Liver (tissue), 8 donors: ENCODE measurements at regions not wholly inside any gene's neighbourhood (a gene's known extent, or its start where the extent isn't known, plus 50 kb on each side); places are given as distances from the start of the nearest gene placed in this dataset.

Experiments
- DNase-seq: peaks from one replicate; pipeline ENCODE4 v3.0.0-alpha.2; 2017; ENCODE audit warnings: low spot score
- H3K27ac ChIP-seq, 2 donors: one replicate each; pipeline ENCODE4 v1.7.0; 2013; ENCODE audit warnings: inconsistent platforms in 2 of 2, low read length in 2 of 2, control low read depth in 1 of 2, low read depth in 1 of 2, mild to moderate bottlenecking in 1 of 2
- H3K27me3 ChIP-seq, 4 donors: one replicate each; pipeline versions ENCODE4 v1.6.1 to v1.7.0; 2013; ENCODE audit warnings: low read length in 3 of 4, inconsistent platforms in 1 of 4, mild to moderate bottlenecking in 1 of 4, moderate library complexity in 1 of 4; ENCODE audit not compliant: control insufficient read depth in 4 of 4, insufficient read depth in 4 of 4
- H3K36me3 ChIP-seq, 4 donors: one replicate each; pipeline versions ENCODE4 v1.6.1 to v1.7.0; 2013; ENCODE audit warnings: low read length in 3 of 4, mild to moderate bottlenecking in 3 of 4, low read depth in 1 of 4, moderate library complexity in 1 of 4; ENCODE audit not compliant: control insufficient read depth in 4 of 4, insufficient read depth in 3 of 4
- H3K4me1 ChIP-seq, 4 donors: one replicate each; pipeline versions ENCODE4 v1.6.1 to v1.7.0; 2013; ENCODE audit warnings: low read length in 3 of 4, mild to moderate bottlenecking in 3 of 4, moderate library complexity in 1 of 4; ENCODE audit not compliant: control insufficient read depth in 4 of 4, insufficient read depth in 4 of 4
- H3K4me3 ChIP-seq, 3 donors: one replicate each; pipeline versions ENCODE4 v1.6.1 to v1.7.0; 2013; ENCODE audit warnings: low read length in 3 of 3, control low read depth in 1 of 3, low read depth in 1 of 3, mild to moderate bottlenecking in 1 of 3
- H3K9ac ChIP-seq, 2 donors: one replicate each; pipeline ENCODE4 v1.7.0; 2013; ENCODE audit warnings: low read length in 2 of 2, mild to moderate bottlenecking in 2 of 2, moderate library complexity in 2 of 2, control low read depth in 1 of 2, low read depth in 1 of 2
- H3K9me3 ChIP-seq, 4 donors: one replicate each; pipeline versions ENCODE4 v1.6.1 to v1.7.0; 2013; ENCODE audit warnings: low read length in 3 of 4; ENCODE audit not compliant: control insufficient read depth in 4 of 4
- EGR1 ChIP-seq, 2 donors: IDR thresholded peaks; 2 replicates each; pipeline ENCODE4 v1.6.1; 2016 to 2018; ENCODE audit warnings: antibody characterized with exemption in 2 of 2, low read depth in 2 of 2
- FOXA1 ChIP-seq: IDR thresholded peaks from 2 replicates; pipeline ENCODE4 v1.6.1; 2016; ENCODE audit warnings: antibody characterized with exemption
- FOXA2 ChIP-seq: IDR thresholded peaks from 2 replicates; pipeline ENCODE4 v1.6.1; 2016; ENCODE audit warnings: antibody characterized with exemption
- GABPA ChIP-seq, 2 donors: IDR thresholded peaks in 1 of 2; conservative IDR thresholded peaks in 1 of 2; 2 replicates each; pipeline ENCODE4 v1.6.1; 2016; ENCODE audit warnings: antibody characterized with exemption in 2 of 2, mild to moderate bottlenecking in 1 of 2, moderate library complexity in 1 of 2
- HNF4A ChIP-seq, 2 donors: conservative IDR thresholded peaks; 2 replicates each; pipeline ENCODE4 v1.6.1; 2016; ENCODE audit warnings: antibody characterized with exemption in 2 of 2, mild to moderate bottlenecking in 2 of 2
- HNF4G ChIP-seq: IDR thresholded peaks from 2 replicates; pipeline ENCODE4 v1.6.1; 2016; ENCODE audit warnings: antibody characterized with exemption
- JUND ChIP-seq, 2 donors: IDR thresholded peaks; 2 replicates each; pipeline ENCODE4 v1.6.1; 2016; ENCODE audit warnings: antibody characterized with exemption in 2 of 2
- NR2F2 ChIP-seq: IDR thresholded peaks from 2 replicates; pipeline ENCODE4 v1.6.1; 2016; ENCODE audit warnings: antibody characterized with exemption
- RAD21 ChIP-seq, 2 donors: IDR thresholded peaks; 2 replicates each; pipeline ENCODE4 v1.6.1; 2016; ENCODE audit warnings: antibody characterized with exemption in 2 of 2, mild to moderate bottlenecking in 2 of 2
- RXRA ChIP-seq, 2 donors: IDR thresholded peaks; 2 replicates each; pipeline ENCODE4 v1.6.1; 2017 to 2018; ENCODE audit warnings: antibody characterized with exemption in 2 of 2, mild to moderate bottlenecking in 1 of 2
- SP1 ChIP-seq: IDR thresholded peaks from 2 replicates; pipeline ENCODE4 v1.6.1; 2018; ENCODE audit warnings: antibody characterized with exemption, mild to moderate bottlenecking
- TAF1 ChIP-seq: conservative IDR thresholded peaks from 2 replicates; pipeline ENCODE4 v1.6.1; 2016; ENCODE audit warnings: antibody characterized with exemption, mild to moderate bottlenecking
- YY1 ChIP-seq: IDR thresholded peaks from 2 replicates; pipeline ENCODE4 v1.6.1; 2016; ENCODE audit warnings: antibody characterized with exemption, mild to moderate bottlenecking
- WGBS: extraction: QIAGEN DNeasy Blood & Tissue Kit; methylation state at CpG from one replicate; pipeline ENCODE4 v1.1.7; 2013; 5-methylcytosine and 5-hydroxymethylcytosine counted together
- TF ChIP-seq, protein P1 (sequence below): IDR thresholded peaks from 2 replicates; pipeline ENCODE4 v1.6.1; 2016; ENCODE audit warnings: antibody characterized with exemption
- TF ChIP-seq, protein P2 (sequence below): IDR thresholded peaks from 2 replicates; pipeline ENCODE4 v1.6.1; 2016; ENCODE audit warnings: antibody characterized with exemption
- TF ChIP-seq, protein P3 (sequence below): IDR thresholded peaks from 2 replicates; pipeline ENCODE4 v1.6.1; 2016; ENCODE audit warnings: antibody characterized with exemption
- TF ChIP-seq, protein P4 (sequence below): IDR thresholded peaks from 2 replicates; pipeline ENCODE4 v1.6.1; 2016; ENCODE audit warnings: antibody characterized with exemption, mild to moderate bottlenecking
- TF ChIP-seq, protein P5 (sequence below): fragments of 150-350 bp; IDR thresholded peaks from 2 replicates; pipeline ENCODE4 v1.5.1; 2017; ENCODE audit warnings: improper control_type of control experiment, low read depth, low read length; ENCODE audit not compliant: missing input control
- donor health status: healthy.
- donor health status: healthy.
- donor health status: healthy.
- donor health status: healthy.
- donor health status: healthy.

DNA sequence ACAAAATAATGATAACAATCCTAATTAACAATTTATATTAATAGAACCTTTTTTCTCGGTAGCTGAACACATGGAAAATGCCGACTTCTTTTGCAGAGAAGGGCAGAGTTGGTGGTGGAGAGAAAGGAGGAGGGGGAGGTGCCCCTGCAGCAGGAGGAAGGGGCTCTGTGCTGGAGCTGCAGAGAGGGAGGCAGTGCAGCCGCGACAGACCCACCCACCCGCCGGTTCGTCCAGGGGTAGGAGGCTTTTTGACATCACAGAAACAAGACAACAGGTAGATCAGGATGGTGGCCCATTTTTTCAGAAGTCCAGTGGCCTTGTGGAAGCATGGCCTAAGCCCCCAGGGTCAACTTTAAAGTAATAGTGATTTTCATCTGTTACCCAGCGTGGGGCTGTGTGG, 321.1 kb upstream of the SALL3 start:
- Histone ChIP-seq H3K4me3 (no peak overlapping the region), H3K9ac (no peak overlapping the region), H3K36me3 (no peaks in the 10 kb centered on the region), H3K27ac (no peak overlapping the region), H3K4me1 (no peaks in the 10 kb centered on the region), H3K27me3 (peaks cover 0 to under 1% (median 0%) of the 10 kb centered on the region in 4 donors), H3K9me3 (peaks cover 0 to 6% (median 0%) of the 10 kb centered on the region in 4 donors)
- no peak for TF ChIP-seq GABPA (IDR thresholded peaks at IDR 0.05 in 1 of 2, conservative IDR thresholded peaks at IDR 0.05 in 1 of 2)
- no peak for TF ChIP-seq RXRA (IDR thresholded peaks at IDR 0.05)
- no peak for TF ChIP-seq HNF4G
- TF ChIP-seq, protein P1, sequence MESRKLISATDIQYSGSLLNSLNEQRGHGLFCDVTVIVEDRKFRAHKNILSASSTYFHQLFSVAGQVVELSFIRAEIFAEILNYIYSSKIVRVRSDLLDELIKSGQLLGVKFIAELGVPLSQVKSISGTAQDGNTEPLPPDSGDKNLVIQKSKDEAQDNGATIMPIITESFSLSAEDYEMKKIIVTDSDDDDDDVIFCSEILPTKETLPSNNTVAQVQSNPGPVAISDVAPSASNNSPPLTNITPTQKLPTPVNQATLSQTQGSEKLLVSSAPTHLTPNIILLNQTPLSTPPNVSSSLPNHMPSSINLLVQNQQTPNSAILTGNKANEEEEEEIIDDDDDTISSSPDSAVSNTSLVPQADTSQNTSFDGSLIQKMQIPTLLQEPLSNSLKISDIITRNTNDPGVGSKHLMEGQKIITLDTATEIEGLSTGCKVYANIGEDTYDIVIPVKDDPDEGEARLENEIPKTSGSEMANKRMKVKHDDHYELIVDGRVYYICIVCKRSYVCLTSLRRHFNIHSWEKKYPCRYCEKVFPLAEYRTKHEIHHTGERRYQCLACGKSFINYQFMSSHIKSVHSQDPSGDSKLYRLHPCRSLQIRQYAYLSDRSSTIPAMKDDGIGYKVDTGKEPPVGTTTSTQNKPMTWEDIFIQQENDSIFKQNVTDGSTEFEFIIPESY: no peak
- no peak for TF ChIP-seq RAD21 (IDR thresholded peaks at IDR 0.05)
- TF ChIP-seq, protein P2, sequence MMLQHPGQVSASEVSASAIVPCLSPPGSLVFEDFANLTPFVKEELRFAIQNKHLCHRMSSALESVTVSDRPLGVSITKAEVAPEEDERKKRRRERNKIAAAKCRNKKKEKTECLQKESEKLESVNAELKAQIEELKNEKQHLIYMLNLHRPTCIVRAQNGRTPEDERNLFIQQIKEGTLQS: no peak
- no peak for TF ChIP-seq HNF4A (conservative IDR thresholded peaks at IDR 0.05)
- TF ChIP-seq, protein P3, sequence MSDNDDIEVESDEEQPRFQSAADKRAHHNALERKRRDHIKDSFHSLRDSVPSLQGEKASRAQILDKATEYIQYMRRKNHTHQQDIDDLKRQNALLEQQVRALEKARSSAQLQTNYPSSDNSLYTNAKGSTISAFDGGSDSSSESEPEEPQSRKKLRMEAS: no peak
- TF ChIP-seq, protein P4, sequence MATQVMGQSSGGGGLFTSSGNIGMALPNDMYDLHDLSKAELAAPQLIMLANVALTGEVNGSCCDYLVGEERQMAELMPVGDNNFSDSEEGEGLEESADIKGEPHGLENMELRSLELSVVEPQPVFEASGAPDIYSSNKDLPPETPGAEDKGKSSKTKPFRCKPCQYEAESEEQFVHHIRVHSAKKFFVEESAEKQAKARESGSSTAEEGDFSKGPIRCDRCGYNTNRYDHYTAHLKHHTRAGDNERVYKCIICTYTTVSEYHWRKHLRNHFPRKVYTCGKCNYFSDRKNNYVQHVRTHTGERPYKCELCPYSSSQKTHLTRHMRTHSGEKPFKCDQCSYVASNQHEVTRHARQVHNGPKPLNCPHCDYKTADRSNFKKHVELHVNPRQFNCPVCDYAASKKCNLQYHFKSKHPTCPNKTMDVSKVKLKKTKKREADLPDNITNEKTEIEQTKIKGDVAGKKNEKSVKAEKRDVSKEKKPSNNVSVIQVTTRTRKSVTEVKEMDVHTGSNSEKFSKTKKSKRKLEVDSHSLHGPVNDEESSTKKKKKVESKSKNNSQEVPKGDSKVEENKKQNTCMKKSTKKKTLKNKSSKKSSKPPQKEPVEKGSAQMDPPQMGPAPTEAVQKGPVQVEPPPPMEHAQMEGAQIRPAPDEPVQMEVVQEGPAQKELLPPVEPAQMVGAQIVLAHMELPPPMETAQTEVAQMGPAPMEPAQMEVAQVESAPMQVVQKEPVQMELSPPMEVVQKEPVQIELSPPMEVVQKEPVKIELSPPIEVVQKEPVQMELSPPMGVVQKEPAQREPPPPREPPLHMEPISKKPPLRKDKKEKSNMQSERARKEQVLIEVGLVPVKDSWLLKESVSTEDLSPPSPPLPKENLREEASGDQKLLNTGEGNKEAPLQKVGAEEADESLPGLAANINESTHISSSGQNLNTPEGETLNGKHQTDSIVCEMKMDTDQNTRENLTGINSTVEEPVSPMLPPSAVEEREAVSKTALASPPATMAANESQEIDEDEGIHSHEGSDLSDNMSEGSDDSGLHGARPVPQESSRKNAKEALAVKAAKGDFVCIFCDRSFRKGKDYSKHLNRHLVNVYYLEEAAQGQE: no peak
- TF ChIP-seq YY1: no peak
- no peak for TF ChIP-seq NR2F2
- TF ChIP-seq SP1: no peak
- TF ChIP-seq, protein P5, sequence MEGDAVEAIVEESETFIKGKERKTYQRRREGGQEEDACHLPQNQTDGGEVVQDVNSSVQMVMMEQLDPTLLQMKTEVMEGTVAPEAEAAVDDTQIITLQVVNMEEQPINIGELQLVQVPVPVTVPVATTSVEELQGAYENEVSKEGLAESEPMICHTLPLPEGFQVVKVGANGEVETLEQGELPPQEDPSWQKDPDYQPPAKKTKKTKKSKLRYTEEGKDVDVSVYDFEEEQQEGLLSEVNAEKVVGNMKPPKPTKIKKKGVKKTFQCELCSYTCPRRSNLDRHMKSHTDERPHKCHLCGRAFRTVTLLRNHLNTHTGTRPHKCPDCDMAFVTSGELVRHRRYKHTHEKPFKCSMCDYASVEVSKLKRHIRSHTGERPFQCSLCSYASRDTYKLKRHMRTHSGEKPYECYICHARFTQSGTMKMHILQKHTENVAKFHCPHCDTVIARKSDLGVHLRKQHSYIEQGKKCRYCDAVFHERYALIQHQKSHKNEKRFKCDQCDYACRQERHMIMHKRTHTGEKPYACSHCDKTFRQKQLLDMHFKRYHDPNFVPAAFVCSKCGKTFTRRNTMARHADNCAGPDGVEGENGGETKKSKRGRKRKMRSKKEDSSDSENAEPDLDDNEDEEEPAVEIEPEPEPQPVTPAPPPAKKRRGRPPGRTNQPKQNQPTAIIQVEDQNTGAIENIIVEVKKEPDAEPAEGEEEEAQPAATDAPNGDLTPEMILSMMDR: no peak
- no peak for TF ChIP-seq TAF1
- no peak for TF ChIP-seq EGR1 (IDR thresholded peaks at IDR 0.05; ENCODE audit: low read depth in 2 of 2)
- no peak for TF ChIP-seq FOXA2
- no peak for TF ChIP-seq JUND (IDR thresholded peaks at IDR 0.05)
- no peak for TF ChIP-seq FOXA1
- DNase-seq: no peak
- 73% methylated on average over 8 of the region's 8 CpGs for WGBS
